CMK (cell line): ENCODE measurements at regions not wholly inside any gene's neighbourhood (a gene's known extent, or its start where the extent isn't known, plus 50 kb on each side); places are given as distances from the start of the nearest gene placed in this dataset.

Experiments
- DNase-seq: peaks from one replicate; pipeline ENCODE4 v3.0.0-alpha.2; 2010; ENCODE audit warnings: low read depth

DNA sequence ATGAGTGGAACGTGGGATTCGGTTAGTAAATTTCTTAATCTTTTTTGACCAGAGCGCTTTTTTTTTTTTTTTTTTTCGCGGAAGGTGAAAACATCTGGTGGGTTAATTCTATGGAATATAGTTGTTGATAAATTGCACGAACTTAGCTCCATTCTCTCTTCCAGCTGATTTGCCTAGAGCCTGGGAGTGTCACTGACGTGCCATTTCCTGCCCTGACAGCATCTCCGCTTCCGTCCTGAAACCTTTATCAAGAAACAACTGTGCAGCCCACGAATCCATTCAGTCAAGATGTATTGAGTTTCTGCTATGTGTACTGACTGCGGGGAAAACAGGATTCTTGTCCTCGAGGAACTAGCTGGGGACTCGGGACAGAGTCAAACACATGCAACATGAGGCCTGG is 59.5 kb upstream of the TGM3 start:
- no peak for DNase-seq

- DNase-seq: no peak
Measured at GRCh38 chr20:2237059-2237458, 58.7 kb upstream of the TGM3 start.

- no peak for DNase-seq
Measured at GRCh38 chr20:2238601-2239000, 57.2 kb upstream of the TGM3 start.

DNA sequence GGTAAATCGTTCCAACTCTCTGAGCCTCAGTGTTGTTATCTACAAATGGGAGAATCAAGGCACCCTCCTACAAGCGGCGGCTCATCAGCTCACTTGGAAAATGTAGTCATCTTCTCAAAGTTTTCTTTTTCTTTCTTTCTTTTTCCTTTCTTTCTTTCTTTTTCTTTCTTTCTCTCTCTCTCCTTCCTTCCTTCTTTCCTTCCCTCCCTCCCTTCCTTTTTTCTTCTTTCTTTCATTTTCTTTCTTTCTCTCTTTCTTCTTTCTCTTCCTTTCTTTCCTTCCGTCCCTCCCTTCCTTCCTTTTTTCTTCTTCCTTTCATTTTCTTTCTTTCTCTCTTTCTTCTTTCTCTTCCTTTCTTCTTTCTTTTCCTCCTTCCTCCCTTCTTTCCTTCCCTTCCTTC is 55.0 kb upstream of the TGM3 start:
- DNase-seq: no peak

GRCh38 chr20:2242678-2243077 is 53.1 kb upstream of the TGM3 start:
- no peak for DNase-seq

DNA sequence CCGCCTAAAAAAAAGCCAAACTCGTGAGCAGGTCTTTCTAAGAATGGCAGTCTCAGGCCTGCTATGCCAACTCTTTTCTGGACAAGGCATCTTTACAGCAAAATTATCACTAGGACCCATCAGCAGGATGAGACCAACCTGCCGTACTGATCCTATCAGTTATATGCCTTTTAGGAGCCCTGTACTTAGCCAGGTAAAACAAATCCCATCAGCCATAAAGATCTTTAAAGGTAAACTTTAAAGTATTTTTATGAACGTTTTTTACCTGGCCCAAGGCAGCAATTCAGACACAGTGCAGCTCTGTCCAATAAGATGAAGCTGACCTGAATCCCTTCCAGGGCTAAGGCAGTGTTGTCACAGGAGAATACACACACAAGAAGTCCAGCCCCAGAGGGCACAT is 51.3 kb upstream of the TGM3 start:
- DNase-seq: no peak

DNA sequence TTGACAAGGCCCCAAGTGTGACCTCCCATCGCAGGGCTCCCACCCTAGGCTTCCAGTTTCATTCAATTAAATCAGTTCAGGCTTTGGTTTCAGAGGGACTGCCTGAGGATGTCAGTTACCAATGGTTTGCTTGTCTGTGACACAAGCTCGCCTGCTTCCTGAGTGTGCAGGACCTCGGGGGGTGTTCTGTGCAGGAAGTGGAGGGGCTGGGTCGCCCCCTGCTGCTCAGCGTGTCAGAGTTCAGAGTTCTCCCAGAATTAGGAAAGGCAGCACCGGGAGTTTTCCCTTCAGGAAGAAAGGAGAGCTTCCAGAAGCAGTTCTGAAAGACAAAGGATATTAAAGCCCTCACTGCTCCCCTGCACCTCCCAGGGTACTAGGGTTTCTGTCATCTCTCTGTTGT is 50.8 kb upstream of the TGM3 start:
- DNase-seq: no peak

DNA sequence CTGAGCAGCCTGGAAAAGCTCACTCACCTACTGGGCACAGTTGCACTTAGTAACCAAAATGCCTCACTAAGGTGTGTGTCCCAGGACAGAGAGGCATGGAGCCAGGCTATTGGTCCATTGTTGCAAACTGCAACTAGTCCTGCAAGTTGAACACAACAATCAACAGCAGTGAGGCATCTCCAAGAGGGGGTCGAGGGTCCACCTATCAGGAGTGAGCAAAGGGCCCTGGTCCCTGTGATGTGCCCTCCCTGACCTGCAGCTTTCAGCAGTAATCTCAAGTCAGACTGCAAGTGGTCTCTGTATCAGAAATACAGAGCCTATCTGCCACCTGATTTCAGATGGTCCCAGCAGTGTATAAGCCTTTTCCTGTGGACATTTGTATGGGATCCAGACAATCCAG is 50.2 kb upstream of the TGM3 start:
- DNase-seq: no peak
